Stimulated activated CD8-positive, alpha-beta memory T cell treated with anti-CD3 and anti-CD28 coated beads, Interleukin-7, amount 100 ng/mL, for 4 hours (primary cell): ENCODE measurements at regions not wholly inside any gene's neighbourhood (a gene's known extent, or its start where the extent isn't known, plus 50 kb on each side); places are given as distances from the start of the nearest gene placed in this dataset.

ENCODE experiments used
- DNase-seq, 2 donors: peaks; one replicate each; pipeline ENCODE4 v3.0.0-alpha.2; 2020; ENCODE audit warnings: low read depth in 2 of 2

DNA sequence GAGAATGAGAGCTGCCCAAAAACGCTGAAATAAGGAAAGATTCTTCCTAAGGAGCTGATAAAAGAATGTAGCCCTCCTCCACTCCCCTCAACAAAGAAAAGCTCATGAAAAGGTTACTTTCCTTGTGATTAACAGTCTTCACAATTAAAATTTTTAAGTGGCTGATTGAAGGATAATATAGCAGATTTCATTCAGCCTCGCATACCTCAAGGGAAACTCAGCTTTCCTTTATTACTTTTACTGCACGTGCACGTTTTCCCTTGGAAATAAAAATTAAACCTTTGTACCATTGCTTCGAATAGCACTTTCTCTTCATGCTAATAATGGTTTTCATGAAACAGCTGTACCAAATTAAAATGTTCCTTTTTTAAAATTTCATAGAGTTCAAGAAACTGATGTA lies 234.0 kb upstream of the GRAMD2B start:
- DNase-seq: no peak

DNA sequence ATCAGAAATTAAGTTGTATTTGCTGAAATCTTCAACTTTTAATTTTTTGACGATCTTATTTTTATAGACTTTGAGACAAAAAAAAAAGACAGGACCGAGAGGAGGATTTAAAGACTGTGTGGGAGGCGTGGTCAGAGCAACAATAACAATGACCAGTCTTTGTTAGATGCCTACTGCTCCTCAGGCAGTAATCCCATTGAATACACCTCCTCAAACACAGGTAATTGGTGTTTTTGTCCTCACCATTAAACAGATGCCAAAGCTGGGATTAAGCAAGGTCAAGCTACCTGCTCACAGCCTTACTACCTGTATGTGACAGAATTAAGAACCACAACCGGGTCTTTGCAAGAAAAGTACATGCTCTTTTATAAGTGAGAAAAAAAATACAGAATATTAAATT lies 233.3 kb upstream of the GRAMD2B start:
- no peak for DNase-seq

DNA sequence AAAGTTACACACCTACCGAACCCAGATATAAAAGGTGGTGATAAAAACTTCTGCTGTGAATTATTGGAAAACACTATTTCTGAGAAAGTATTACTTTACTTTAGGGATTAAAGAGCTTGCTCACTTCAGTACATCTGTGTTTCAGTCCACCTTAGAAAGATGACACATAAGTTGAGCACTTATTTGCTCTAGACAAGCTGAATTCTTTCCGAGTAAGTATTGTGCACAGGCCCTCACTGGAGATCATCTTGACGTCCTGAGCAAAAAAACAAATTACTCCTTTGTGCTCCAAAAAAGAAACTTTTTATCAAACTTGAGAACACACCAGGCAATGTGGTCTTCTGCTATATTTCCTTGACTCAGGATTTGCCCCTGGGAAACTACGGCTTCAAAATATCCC lies 231.0 kb upstream of the GRAMD2B start:
- no peak for DNase-seq

DNA sequence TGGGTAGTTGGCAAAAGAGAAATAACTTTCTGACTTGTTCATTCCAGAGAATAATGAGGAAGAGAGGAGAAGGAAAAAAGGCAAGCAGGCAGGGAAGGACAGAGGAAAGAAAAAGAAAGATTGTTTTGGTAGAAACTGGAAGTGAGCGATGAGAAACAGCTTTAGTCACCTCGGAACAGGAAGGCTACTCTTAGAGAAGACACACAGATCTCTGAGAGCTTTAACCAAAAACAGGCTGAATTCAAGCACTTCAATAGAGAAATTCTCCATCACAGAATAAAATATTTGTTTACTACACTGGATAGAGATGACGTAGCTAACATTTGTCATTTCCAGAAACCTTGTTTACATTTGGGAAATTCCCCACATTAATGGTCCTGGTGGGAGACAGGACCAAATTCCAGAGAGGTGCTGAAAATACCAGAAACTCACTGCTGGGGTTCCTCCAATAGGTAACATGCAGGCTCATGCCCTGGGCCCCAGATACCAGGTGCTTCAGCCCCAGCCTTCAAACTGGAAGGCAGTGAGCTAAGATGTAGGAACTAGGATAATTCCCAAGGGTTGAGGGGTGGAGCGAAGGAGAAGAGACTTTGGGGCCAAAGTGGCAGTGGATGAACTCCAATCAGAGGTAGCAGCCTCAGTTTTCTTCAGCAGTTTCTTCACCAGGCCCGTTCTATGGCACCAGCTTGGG lies 227.7 kb upstream of the GRAMD2B start:
- DNase-seq: no peak

DNA sequence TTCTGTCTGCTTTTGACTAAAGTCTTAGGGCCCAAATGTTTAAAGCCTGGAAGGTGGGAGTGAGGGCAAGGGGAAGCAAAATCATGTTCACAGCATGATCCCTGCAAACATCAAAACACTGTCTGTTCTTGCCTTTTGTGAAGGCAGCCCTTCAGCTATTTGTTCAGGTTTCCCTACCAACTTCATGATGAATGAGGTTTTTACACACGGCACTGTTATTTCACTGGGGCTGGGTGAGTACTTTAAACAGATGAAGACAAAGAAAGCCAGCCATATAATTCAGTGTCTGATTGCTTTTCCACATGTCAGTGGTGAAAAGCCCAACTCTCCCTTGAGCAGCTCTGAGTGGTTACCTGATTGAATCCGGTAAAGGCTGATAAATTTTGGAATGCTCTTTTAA lies 224.7 kb upstream of the GRAMD2B start:
- no peak for DNase-seq

DNA sequence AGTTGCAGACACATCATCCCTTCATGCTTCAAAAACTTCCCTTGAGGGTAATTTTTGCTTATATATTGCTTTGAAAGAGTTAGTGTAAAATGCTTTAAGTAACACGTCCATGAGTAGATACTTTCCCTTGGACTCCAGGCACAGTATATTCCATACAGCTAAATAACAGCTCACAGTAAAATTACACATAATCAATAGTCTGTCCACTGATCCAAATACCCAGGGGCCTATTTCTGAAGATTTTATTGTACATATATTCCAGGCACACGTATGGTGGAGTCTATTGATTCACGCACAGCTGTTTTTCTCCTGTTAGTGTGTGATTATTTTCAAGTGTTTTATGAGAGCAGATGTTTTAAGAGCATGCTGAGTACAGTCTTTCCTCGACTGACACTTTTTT lies 223.7 kb upstream of the GRAMD2B start:
- no peak for DNase-seq

DNA sequence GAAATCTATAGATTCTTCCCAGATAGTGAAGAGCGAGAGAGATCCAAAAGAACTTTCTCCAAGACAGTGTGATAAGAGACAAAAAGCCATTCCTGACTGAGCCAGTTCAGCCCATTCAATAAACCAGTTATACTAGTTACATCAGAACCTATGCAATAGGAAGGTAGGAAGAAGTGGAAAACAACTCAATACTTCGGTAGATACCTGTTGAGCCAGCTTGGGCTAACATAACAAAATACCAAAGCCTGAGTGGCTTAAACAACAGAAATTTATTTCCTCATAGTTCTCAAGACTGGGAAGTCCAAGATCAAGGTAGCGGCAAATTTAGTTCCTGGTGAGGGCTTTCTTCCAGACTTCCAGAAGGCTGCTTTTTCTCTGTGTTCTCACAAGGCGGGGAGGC lies 214.5 kb upstream of the GRAMD2B start:
- DNase-seq: no peak

DNA sequence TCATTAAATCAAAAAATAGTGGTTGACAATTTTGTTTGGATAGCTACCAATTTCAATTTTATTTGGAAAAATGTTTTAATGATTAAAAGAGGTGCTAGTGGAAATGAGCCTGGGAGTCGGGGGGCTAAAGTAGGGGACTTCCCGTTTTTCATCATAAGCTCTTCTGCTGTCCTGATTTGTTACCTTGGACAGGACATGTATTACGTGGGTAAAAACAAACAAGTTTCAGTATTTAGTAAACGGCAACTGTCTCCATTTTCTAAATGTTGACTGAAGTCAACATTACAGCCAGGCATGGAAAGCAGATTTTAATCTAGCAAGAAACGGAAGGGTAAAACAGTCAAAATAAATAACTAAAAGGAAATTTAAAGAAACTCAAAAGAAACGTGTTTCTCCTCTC lies 212.3 kb upstream of the GRAMD2B start:
- no peak for DNase-seq

DNA sequence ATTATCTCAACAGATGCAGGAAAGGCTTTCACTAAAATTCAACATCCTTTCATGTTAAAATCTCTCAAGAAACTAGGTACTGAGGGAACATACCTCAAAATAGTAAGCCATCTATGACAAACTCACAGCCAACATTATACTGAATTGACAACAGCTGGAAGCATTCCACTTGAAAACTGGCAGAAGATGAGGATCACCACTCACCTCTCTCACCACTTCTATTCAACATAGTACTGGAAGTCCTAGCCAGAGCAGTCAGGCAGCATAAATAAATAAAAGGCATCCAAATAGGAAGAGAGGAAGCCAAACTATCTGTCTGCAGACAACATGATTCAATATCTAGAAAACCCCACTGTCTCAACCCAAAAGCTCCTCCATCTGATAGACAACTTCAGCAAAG lies 203.6 kb upstream of the GRAMD2B start:
- no peak for DNase-seq

DNA sequence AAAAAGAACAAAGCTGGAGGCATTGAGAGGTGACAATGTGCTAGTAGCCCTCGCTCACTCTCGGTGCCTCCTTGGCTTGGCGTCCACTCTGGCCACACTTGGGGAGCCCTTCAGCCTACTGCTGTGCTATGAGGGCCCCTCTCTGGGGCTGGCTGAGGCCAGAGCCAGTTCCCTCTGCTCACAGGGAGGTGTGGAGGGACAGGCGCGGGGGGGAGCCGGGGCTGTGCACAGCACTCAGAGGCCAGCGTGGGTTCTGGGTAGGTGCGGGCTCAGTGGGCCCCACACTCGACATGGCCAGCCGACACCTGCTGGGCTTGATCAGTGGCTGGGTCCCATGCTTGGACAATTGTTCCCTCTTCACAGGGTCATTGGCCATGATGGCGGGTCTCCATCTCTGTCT lies 202.5 kb upstream of the GRAMD2B start:
- DNase-seq: no peak

DNA sequence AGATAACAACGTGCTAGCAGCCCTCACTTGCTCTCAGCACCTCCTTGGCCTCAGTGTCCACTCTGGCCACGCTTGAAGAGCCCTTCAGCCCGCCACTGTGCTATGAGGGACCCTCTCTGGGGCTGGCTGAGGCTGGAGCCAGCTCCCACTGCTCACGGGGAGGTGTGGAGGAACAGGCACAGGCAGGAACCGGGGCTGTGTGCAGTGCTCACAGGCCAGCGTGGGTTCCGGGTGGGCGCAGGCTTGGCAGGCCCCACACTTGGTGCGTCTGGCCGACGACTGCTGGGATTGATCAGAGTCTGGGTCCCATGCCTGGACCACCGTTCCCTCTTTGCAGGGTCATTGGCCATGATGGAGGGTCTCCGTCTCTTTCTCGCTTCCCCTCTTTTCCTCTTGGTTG lies 194.3 kb upstream of the GRAMD2B start:
- no peak for DNase-seq

DNA sequence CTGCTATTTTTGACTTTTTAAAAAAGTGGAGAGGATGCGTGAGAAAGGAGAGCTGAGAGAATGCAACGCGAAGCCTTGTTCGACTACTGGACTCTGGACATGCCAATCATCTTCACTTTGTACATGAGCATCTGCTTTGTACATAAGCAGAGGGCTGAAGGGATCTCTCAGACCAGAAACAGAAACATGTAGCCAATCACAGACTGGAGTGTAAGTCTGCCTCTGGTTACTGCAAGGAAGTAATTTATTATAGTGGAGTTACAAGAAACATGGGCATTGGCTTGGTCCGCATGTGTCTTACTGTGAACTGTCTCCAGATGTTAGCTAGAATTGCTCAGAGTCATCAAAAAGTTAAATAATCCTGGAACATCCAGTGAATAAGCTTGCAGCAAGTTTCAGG lies 190.0 kb upstream of the GRAMD2B start:
- no peak for DNase-seq

DNA sequence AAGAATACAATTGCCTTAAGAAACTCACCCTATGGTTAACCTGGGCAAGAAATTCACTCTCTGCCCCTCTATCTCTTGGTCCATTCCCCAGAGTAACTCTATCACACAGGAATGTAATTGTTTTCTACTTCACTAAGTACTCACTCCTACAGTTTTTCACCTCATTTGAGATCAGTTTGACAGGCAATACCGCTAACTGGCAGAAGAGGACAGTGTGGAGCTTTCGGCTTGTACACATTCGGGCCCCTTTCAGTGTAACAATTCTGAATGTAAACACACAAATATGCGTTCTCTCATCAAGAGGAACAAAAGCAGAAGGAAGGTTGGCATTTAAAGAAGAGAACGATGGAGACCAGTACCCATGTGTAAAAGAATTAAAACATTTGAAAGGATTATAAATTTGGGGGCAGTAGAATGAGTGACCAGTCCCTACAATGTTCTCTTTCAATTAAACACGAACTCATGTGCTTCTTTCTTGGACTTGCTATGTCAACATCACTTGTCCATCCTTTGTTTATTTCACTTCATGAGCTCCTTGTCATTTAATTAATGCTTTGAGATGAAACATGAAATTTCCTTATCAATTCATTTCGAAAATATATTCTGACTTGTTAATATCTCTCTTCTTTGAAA lies 188.5 kb upstream of the GRAMD2B start:
- DNase-seq: no peak

DNA sequence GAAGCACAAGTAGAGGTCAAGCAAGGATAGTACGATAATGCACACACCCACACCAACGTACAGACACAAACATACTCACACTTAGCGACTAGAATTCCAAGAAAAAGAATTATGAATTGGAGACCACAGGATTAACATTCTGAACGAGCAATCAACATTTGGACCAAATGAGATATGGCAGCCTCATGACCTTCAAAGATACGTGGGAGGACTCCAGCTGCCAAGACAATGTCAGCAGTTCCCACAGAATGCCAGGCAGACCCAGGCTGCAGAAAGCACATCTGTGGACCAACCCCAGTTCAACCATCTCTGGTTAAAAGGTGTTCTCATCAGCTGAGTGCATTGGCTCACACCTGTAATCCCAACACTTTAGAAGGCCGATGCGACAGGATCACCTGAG lies 187.6 kb upstream of the GRAMD2B start:
- no peak for DNase-seq

DNA sequence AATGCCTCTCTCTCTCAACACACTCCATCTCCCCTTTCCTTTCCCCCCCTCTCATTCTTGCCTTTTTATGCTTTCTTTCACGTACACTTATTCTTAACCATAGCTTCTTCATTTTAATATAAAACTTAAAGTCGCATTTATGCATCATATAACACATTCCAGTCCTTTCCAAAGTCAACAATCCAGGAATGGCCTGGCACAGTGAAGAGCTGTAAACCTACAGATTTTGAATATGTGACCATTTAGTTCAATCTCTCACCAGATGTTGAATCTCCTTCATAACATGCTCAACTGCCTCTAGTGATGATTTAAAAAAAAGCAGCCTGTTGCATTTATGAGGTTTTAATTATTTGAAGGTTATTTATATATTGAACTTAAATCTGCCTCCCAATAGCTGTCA lies 186.2 kb upstream of the GRAMD2B start:
- no peak for DNase-seq

DNA sequence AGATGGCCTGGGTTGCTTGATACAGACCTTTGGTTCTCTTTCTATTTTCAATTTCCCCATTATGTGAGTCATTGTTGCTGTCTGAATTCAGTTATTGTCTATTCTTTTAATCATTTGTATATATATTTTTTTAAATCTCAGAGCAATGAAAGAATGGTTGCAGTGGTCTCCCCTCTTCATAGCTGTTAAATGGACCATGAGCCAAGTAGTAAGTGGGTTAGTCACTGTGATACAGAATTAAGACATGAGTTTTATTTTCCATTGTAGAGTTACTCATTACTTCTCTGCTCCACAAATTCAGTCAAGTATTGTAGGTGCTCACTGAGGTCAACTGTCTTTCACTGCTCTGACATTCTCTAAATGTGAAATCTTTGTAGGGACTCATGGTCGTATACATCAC lies 174.6 kb upstream of the GRAMD2B start:
- DNase-seq: no peak

DNA sequence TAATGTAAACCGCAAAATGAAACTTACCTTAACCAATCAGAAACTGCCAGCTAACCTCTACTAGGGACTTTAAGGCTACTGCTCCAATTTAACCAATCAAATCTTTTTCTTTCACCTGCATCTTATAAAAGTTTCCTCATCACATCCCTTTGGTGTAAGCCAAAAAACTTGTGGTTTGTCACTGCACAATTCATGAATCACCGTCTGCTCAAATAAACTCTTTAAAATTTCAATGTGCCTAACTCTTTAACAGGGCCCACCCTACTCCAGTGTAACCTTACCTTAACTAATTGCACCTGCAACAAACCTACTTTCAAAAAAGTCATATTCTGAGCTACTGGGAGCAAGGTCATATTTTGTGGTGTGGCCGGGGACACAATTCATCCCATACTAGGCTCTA lies 172.2 kb upstream of the GRAMD2B start:
- no peak for DNase-seq

DNA sequence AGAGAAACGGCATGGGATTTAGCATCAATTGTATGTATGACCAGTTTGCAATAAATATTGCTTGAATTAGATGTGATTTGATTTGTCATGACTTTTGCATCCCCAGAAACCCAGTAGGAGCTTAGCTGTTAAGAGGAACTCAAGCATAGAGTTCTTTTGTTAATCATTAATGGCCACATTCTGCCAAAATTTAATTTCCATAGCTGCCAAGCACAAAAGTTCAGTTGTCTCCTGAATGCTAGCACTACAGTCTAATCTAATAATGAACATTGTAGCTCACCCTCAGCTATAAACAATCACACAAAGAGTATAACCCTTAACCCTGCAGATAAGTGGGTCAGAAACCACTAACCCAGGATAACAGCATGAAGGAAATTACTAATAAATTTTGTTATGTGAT lies 169.8 kb upstream of the GRAMD2B start:
- DNase-seq: no peak

DNA sequence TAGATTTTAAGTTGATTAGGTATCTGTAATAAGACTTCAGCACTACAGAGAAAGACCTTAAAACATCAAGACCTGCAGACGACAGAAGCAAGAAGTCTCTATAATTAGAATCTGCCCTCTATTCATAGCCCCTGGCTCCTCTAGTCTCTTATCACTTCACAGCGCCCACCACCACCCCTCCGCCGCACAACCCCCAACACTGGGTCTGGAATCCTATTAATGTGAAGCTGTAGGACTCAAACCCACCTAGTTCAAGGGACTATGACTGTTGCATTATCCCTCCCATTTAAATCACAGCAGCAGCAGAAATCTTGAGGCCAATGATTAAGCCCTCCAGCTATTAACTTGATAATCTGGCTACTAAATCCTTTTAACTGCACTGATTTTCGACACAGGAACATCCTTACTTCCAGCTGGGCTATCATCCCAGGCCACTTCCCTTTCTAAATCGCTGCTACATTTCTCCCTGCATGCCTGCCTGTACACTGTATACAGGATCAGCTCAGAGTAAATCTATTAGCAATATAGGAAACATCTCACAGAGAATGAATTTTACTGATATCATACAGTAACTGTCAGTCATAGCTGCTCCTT lies 159.5 kb upstream of the GRAMD2B start:
- no peak for DNase-seq

DNA sequence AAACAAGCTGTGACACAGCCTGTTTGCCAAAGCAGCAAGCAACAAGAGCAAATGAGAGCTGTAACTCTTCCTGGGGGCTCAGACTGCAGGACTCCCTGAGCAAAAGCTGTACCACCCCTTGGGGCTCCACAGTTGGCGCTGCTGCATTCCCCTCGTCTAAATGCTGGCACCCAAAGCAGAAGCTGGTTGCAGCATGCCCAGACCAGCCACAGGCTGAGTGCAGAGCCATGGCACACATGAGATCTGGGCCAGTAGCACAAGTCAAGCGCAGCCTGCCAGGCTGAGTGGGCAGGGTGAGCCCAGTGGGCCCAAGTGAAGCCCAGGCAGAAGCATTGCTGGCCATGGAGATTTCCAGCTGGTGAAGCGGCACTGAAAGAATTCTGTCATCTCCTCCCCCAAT lies 157.3 kb upstream of the GRAMD2B start:
- DNase-seq: no peak

DNA sequence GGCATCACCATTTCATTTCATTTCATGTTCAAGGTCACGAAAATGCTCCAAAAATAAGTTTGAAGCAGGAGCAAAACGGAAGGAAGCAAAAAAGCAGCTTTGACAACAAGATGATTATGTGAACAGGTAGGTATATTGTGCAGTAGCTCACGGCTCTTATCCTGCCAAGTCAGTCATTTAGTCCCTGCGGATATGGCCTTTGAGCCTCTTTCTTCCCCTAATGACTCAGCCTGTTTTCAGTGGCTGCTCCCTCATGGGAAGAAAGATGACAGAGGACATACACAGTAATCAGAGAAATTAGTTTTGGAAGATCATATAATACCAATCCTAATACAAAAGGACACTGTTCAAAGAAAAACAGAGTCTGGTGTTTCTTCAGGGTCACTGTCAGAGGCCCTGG lies 155.8 kb upstream of the GRAMD2B start:
- no peak for DNase-seq

DNA sequence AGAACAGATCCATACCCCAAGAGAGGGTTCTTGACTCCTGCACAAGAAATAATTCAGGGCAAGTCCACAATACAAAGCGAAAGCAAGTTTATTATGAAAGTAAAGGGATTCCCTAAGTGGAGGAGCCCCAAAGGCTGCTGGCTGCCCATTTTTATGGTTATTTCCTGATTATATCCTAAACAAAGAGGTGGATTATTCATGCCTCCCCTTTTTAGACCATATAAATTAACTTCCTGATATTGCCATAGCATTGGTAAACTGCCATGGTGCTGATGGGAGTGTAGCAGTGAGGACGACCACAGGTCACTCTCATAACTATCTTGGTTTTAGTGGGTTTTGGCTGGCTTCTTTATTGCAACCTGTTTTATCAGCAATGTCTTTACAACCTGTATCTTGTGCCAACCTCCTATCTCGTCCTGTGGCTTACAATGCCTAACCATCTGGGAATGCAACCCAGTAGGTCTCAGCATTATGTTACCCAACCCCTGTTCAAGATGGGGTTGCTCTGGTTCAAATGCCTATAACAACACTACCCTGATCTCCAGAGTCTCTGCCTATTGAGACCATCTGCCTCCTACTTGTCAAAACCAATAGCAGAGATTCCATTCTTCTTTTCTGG lies 154.4 kb upstream of the GRAMD2B start:
- DNase-seq: no peak

DNA sequence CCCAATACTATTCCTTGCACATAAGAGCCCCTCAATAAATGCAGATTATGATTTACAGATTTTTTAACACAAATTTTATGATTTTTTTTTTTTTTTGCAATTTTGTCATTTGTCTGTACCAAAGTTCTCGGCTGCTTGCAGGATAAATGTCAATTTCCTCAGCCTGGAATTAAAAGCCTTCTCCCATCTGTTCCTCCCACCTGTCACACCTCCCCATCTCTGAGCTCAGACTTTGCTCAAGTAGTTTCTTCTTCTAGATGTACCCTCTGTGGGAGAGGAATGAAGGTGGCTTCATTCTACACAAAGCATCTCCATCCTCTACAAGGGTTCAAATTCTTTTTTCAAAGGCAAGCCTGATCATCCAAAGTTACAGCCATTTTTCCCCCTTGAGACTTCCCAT lies 153.7 kb upstream of the GRAMD2B start:
- DNase-seq: no peak
